ENCODE measurements at regions not wholly inside any gene's neighbourhood (a gene's known extent, or its start where the extent isn't known, plus 50 kb on each side); places are given as distances from the start of the nearest gene placed in this dataset.

- Histone ChIP-seq H3K9me3 (ENCODE audit: insufficient read depth in 2 of 2, low read depth in 1 of 2, low read length in 1 of 2) (no peaks in the 10 kb centered on the region), H3K56ac (replicated peaks; ENCODE audit: insufficient read length, low read depth, low read length) (no peak overlapping the region), H3K36me3 (ENCODE audit: control insufficient read depth in 2 of 4, insufficient read depth in 4 of 4, low read length in 3 of 4) (no peaks in the 10 kb centered on the region), H2BK20ac (ENCODE audit: low read length) (no peak overlapping the region), H4K8ac (ENCODE audit: extremely low read depth, insufficient read depth, low read length) (no peak overlapping the region), H4K91ac (replicated peaks; ENCODE audit: insufficient read length, low read length) (peak overlapping the region; percentile 34), H3K4me1 (replicated peaks in 1 of 4; ENCODE audit: control insufficient read depth in 3 of 4, insufficient read depth in 4 of 4, low read length in 3 of 4) (peaks cover 2 to 11% (median 9%) of the 10 kb centered on the region in 4 experiments; a peak in 5 of 7 replicates), H2BK120ac (replicated peaks; ENCODE audit: low read depth, low read length) (peak overlapping the region; percentile 52), H3K9ac (replicated peaks in 1 of 4; ENCODE audit: extremely low read depth in 1 of 4, low read depth in 3 of 4, low read length in 3 of 4) (no peak overlapping the region), H4K20me1 (replicated peaks in 1 of 2; ENCODE audit: control insufficient read depth in 1 of 2, insufficient read depth in 2 of 2, low read length in 2 of 2) (no peaks in the 10 kb centered on the region), H2BK12ac (ENCODE audit: low read depth, low read length) (no peak overlapping the region), H2BK5ac (ENCODE audit: low read depth, low read length) (no peak overlapping the region), H3K4me2 (ENCODE audit: insufficient read depth in 1 of 2, low read depth in 2 of 2, low read length in 2 of 2) (no peak overlapping the region), H3K23ac (ENCODE audit: insufficient read length) (no peak overlapping the region), H2BK15ac (ENCODE audit: low read length) (no peak overlapping the region), H4K5ac (ENCODE audit: insufficient read length, low read depth, low read length) (no peak overlapping the region), H3K14ac (ENCODE audit: insufficient read length) (no peak overlapping the region), H3K18ac (ENCODE audit: extremely low read depth, low read length) (no peak overlapping the region), H2AFZ (ENCODE audit: low read length) (no peak overlapping the region), H3K27me3 (replicated peaks in 1 of 4; ENCODE audit: control insufficient read depth in 3 of 4, extremely low read depth in 1 of 4, insufficient read depth in 3 of 4, low read length in 3 of 4) (peaks cover 0 to 3% (median 0%) of the 10 kb centered on the region in 4 experiments; a peak in 1 of 7 replicates), H3K4me3 (ENCODE audit: extremely low read depth in 1 of 4, insufficient read depth in 2 of 4, low read depth in 3 of 4, low read length in 4 of 4) (no peak overlapping the region), H3K79me2 (ENCODE audit: control insufficient read depth in 1 of 2, insufficient read depth in 2 of 2, low read length in 2 of 2) (no peaks in the 10 kb centered on the region), H3K4ac (replicated peaks; ENCODE audit: insufficient read length, low read depth, low read length) (peak overlapping the region; percentile 39), H3K79me1 (ENCODE audit: low read depth, low read length) (no peaks in the 10 kb centered on the region), H3K27ac (ENCODE audit: low read depth, low read length) (no peak overlapping the region), H2AK5ac (ENCODE audit: low read depth, low read length) (no peak overlapping the region), H3K23me2 (ENCODE audit: low read depth, low read length) (no peaks in the 10 kb centered on the region; the same call in 1 of the 2 replicates)
- DNase-seq (ENCODE audit: low read depth in 1 of 2, low spot score in 2 of 2): no peak
- ChIA-PET CTCF (ENCODE audit: partially characterized antibody) (no interaction called here), POLR2A (ENCODE audit: partially characterized antibody) (no interaction called here)
- TF ChIP-seq MAX (IDR thresholded peaks at IDR 0.05) (0 out of 2 replicates have a peak, but pooled peaks have one; percentile 11), TBP (IDR thresholded peaks at IDR 0.05; ENCODE audit: low read depth, low read length) (no peak)
- WGBS, 2 experiments (ENCODE audit: extremely low coverage in 1 of 2, insufficient coverage in 1 of 2, insufficient read length in 1 of 2, insufficient replicate concordance in 2 of 2, low coverage in 1 of 2, low lambda C conversion rate in 2 of 2, missing lambda C conversion rate in 1 of 2): 78% methylated on average over 2 of the region's 2 CpGs; no CpG with 5 or more reads in 1 of the 2 experiments
- FAIRE-seq: no peak
These were observed 95.7 kb downstream of the ENC1 start for GRCh38 chr5:74544811-74545210.
